ENCODE measurements at regions not wholly inside any gene's neighbourhood (a gene's known extent, or its start where the extent isn't known, plus 50 kb on each side); places are given as distances from the start of the nearest gene placed in this dataset.

DNA sequence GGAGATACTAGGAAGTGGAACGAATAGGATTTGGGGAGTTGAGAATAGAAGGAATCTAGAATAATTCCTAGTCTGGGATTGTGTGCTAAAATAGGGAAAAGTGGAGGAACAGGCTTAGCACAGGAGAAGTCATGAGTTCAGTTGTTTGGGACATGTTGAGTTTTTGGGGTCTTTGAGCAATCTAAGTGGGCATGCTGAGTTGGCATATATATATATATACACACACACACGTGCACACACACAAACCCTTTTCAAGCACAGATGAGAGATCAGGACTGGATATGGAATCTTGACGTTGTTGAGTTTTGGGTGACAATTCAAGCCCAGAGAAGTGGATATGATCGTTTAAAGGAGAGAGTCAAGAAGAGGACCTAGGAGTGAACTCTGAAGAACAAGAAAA is 168.2 kb upstream of the CHST9 start:
- TF ChIP-seq, protein P1, sequence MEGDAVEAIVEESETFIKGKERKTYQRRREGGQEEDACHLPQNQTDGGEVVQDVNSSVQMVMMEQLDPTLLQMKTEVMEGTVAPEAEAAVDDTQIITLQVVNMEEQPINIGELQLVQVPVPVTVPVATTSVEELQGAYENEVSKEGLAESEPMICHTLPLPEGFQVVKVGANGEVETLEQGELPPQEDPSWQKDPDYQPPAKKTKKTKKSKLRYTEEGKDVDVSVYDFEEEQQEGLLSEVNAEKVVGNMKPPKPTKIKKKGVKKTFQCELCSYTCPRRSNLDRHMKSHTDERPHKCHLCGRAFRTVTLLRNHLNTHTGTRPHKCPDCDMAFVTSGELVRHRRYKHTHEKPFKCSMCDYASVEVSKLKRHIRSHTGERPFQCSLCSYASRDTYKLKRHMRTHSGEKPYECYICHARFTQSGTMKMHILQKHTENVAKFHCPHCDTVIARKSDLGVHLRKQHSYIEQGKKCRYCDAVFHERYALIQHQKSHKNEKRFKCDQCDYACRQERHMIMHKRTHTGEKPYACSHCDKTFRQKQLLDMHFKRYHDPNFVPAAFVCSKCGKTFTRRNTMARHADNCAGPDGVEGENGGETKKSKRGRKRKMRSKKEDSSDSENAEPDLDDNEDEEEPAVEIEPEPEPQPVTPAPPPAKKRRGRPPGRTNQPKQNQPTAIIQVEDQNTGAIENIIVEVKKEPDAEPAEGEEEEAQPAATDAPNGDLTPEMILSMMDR (IDR thresholded peaks at IDR 0.05; ENCODE audit: partially characterized antibody, unreplicated experiment) = no peak
- Mint-ChIP-seq H3K9me3 (ENCODE audit: unreplicated experiment) (no peaks in the 10 kb centered on the region), H3K4me1 (ENCODE audit: low read depth, unreplicated experiment) (no peaks in the 10 kb centered on the region), H3K27ac (ENCODE audit: unreplicated experiment) (no peak overlapping the region), H3K27me3 (ENCODE audit: unreplicated experiment) (no peaks in the 10 kb centered on the region), H3K4me3 (ENCODE audit: unreplicated experiment) (no peak overlapping the region), H3K36me3 (ENCODE audit: unreplicated experiment) (no peaks in the 10 kb centered on the region)
- DNase-seq = no peak

GRCh38 chr18:27349284-27349882 is 164.3 kb upstream of the CHST9 start:
- no peak overlapping the region for H3K27ac Mint-ChIP-seq (ENCODE audit: unreplicated experiment)
- no peak for DNase-seq
- H3K4me1 Mint-ChIP-seq (ENCODE audit: low read depth, unreplicated experiment) = no peaks in the 10 kb centered on the region
- no peaks in the 10 kb centered on the region for H3K27me3 Mint-ChIP-seq (ENCODE audit: unreplicated experiment)
- no peak overlapping the region for H3K4me3 Mint-ChIP-seq (ENCODE audit: unreplicated experiment)
- no peaks in the 10 kb centered on the region for H3K36me3 Mint-ChIP-seq (ENCODE audit: unreplicated experiment)
- TF ChIP-seq, protein P1 (IDR thresholded peaks at IDR 0.05; ENCODE audit: partially characterized antibody, unreplicated experiment) = no peak
- H3K9me3 Mint-ChIP-seq (ENCODE audit: unreplicated experiment) = no peaks in the 10 kb centered on the region

DNA sequence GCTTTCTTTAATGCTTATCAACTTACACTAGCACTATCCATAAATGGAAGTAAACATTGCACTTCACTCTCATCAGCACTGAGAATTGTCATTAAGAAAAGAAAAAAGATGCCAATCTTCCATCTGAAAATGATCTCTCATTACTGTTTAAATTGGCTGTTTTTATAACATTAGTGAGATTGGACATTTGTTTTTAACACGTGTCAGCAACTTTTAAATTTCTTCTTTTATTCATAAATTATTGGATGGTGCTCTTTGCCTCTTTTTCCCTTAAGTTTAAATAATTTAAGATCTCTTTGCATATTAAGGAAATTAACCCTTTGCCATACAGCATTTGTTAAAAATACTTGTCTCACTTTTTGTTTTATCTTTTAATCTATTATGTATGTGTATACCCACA is 146.5 kb upstream of the CHST9 start:
- H3K36me3 Mint-ChIP-seq (ENCODE audit: unreplicated experiment) = no peaks in the 10 kb centered on the region
- peaks cover 2% of the 10 kb centered on the region for H3K9me3 Mint-ChIP-seq (ENCODE audit: unreplicated experiment)
- H3K27me3 Mint-ChIP-seq (ENCODE audit: unreplicated experiment) = peaks cover 2% of the 10 kb centered on the region
- H3K4me3 Mint-ChIP-seq (ENCODE audit: unreplicated experiment) = no peak overlapping the region
- no peaks in the 10 kb centered on the region for H3K4me1 Mint-ChIP-seq (ENCODE audit: low read depth, unreplicated experiment)
- no peak overlapping the region for H3K27ac Mint-ChIP-seq (ENCODE audit: unreplicated experiment)
- TF ChIP-seq, protein P1 (IDR thresholded peaks at IDR 0.05; ENCODE audit: partially characterized antibody, unreplicated experiment) = no peak
- no peak for DNase-seq

DNA sequence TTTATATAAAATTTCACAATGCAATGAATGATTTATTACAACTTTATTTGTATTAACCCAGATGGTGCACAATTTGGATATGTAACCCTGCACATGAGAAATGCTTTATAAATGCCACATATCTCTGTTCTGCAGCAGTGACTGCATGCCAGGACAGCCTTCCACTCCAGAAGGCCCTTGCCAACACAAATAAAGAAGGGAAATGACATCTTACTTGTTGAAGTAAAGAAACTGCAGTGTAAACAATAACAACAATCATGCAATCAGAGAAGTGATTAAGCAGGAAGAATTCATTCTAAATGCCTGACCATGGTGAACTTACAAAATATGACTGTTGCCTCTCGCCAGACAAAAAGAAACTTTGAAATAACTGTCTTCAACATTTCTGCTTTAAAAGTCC is 129.9 kb upstream of the CHST9 start:
- no peak overlapping the region for H3K4me3 Mint-ChIP-seq (ENCODE audit: unreplicated experiment)
- H3K9me3 Mint-ChIP-seq (ENCODE audit: unreplicated experiment) = peaks cover 2% of the 10 kb centered on the region
- H3K36me3 Mint-ChIP-seq (ENCODE audit: unreplicated experiment) = no peaks in the 10 kb centered on the region
- DNase-seq = no peak
- TF ChIP-seq, protein P1 (IDR thresholded peaks at IDR 0.05; ENCODE audit: partially characterized antibody, unreplicated experiment) = no peak
- H3K27me3 Mint-ChIP-seq (ENCODE audit: unreplicated experiment) = no peaks in the 10 kb centered on the region
- no peaks in the 10 kb centered on the region for H3K4me1 Mint-ChIP-seq (ENCODE audit: low read depth, unreplicated experiment)
- H3K27ac Mint-ChIP-seq (ENCODE audit: unreplicated experiment) = no peak overlapping the region

DNA sequence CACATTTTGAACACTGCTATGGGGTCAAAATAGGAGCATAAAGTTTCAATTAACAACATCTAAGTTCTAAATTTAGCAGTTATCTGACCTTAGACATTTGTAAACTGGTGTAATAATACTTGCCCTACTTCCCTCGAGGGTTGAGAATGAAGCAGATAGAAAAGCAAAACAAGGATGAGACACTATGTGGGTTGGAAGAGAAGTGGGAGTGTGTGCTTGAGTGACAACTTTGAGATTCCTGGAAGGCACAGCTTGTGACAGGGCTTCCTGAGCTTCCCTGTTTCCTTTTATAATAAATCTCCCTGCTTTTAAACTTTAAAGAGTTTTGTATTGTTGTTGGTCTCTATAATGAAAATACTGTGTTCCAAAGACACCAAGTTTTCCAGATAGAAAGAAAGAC is 128.6 kb upstream of the CHST9 start:
- H3K36me3 Mint-ChIP-seq (ENCODE audit: unreplicated experiment) = no peaks in the 10 kb centered on the region
- no peak for DNase-seq
- H3K4me1 Mint-ChIP-seq (ENCODE audit: low read depth, unreplicated experiment) = no peaks in the 10 kb centered on the region
- peaks cover 2% of the 10 kb centered on the region for H3K9me3 Mint-ChIP-seq (ENCODE audit: unreplicated experiment)
- TF ChIP-seq, protein P1 (IDR thresholded peaks at IDR 0.05; ENCODE audit: partially characterized antibody, unreplicated experiment) = no peak
- H3K27me3 Mint-ChIP-seq (ENCODE audit: unreplicated experiment) = no peaks in the 10 kb centered on the region
- H3K4me3 Mint-ChIP-seq (ENCODE audit: unreplicated experiment) = no peak overlapping the region
- H3K27ac Mint-ChIP-seq (ENCODE audit: unreplicated experiment) = no peak overlapping the region

Measured in glutamatergic neuron (in vitro differentiated cells).